CD4-positive, alpha-beta T cell treated with Interferon alpha-2 for 1 hour (primary cell): ENCODE measurements at regions not wholly inside any gene's neighbourhood (a gene's known extent, or its start where the extent isn't known, plus 50 kb on each side); places are given as distances from the start of the nearest gene placed in this dataset.
"Not testable (repeated sequence)": the region's sequence is repeated elsewhere in the genome, so short reads cannot be mapped to it uniquely, and the experiment has no call there.

ENCODE experiments used
- DNase-seq, 2 donors: peaks; one replicate each; pipeline ENCODE4 v3.0.0-alpha.2; 2020 to 2022

DNA sequence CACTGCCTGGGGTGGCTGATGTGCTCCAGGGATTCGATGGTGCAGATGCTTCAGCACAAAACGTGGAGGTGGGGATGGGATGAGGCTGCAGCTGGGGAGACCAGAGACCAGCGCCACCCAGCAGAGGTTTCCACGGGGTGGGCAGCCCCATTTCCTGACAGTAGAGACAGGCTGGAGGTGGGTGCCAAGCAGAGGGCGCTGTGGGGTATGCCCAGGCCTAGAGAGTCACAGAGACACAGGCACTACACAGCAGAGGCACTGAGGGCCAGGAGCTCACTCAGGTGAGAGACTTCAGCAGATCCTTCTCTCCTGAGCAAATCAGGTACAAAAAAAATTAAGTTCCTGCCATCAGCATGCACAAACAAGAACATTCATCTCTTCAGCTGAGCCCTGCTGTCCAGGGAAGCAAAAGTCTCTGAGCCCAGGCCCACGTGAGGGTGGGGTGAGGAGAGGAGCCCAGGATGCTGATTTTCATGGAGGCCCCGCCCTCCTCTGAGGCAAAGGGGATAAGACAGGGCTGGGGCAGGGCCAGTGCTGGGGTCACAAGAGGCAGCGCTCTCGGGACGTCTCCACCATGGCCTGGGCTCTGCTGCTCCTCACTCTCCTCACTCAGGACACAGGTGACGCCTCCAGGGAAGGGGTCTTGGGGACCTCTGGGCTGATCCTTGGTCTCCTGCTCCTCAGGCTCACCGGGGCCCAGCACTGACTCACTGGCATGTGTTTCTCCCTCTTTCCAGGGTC is 53.1 kb downstream of the GGTLC2 start:
- DNase-seq = no peak

DNA sequence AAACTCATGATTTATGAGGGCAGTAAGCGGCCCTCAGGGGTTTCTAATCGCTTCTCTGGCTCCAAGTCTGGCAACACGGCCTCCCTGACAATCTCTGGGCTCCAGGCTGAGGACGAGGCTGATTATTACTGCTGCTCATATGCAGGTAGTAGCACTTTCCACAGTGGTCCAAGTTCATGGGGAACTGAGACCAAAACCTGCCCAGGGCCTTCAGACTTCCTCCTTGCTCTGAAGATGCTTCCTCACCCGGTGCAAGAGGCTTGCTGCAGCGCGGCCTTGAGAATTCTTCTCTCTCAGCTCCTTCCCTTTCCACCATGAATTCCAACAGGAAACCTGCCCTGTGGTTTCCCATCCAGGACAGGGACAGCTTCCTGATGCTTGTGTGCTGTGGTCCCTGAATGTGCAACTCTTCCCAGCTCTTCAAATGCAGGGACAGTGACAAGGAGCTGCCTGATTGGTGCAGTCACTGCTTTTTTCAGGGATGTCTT is 53.9 kb downstream of the GGTLC2 start:
- DNase-seq = peak in 1 of 2 donors; percentile 26

DNA sequence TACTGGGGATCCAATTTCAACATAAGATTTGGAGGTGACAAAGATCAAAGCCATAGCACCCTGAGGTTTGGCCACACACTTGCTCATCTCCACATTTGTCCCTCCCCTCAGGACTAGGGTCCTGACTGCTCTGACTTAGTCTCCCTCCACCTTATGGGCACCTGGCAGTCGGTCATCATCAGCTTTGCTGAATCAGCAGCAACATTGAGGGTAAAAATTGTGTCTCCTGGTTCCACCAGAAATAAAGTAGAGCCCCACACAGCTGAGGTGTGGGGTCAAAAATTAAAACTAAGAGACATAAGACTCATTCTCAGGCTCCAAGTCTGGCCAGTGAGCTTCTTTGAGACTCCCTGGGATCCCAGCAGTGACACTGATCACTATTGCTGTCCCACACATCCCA is 56.2 kb downstream of the GGTLC2 start:
- DNase-seq = no peak

DNA sequence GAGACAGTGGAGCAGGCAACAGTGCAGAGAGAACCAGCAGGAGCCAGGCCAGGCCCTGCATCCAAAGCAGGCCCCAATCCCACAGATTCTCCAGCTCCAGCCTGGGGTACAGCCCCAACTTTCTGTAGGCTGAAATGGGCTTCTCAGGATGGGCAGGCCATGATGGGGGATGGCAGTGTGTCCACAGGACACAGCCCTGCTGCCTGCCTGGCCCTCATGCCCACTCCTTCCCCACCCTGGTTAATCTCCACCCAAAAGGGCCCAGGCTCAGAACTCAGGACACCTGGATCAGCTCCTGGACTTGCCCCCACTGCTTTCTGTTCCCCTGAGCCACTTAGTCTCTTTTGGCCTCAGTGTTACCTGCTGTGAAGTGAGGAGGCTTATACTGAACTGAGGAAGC is 57.1 kb downstream of the GGTLC2 start:
- DNase-seq = not testable (repeated sequence)

DNA sequence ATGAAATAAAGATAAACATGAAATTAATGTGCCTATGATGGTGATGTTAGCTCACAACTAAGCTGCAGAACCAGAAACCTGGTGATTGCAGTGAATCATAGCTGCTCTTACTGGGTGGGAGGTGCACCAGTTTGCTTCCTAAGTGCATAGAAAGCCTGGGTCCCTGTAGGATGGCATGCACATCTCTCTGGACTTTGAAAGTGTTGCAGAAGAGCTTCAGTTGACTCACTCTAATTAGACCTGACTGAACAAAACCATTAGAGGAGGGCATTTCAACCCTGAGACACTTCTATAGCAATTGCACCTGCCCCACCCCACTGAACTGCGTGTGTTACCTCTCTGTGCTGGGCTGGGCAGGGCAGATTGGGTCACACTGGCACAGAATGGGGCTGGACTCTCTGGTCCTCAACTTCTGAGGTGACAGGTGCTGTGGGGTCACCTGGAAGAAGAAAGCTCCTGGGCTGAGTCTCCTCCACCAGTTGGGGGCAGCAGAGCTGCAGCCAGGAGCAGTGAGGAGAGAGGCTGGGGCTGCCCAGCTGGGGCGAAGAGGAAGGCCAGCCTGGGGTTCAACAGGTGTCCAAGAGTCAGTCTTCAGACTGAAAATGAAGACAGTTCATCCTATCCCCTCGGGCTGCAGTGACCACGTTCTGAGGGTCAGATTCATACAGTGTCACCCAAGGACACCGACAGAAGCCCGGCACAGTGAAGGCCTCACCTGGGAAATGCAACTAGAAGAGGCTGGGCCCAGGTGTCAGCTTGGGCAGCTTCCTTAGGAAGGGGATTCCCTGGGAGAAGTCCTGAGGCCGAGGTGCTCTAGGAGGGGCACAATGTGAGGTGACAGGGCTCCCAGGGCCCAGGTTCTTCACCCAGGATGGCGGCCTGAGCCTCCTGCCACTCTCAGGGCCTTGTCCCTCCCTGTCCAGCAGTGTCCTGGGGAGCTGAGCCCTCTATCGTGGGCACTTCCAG is 58.1 kb downstream of the GGTLC2 start:
- no peak for DNase-seq

DNA sequence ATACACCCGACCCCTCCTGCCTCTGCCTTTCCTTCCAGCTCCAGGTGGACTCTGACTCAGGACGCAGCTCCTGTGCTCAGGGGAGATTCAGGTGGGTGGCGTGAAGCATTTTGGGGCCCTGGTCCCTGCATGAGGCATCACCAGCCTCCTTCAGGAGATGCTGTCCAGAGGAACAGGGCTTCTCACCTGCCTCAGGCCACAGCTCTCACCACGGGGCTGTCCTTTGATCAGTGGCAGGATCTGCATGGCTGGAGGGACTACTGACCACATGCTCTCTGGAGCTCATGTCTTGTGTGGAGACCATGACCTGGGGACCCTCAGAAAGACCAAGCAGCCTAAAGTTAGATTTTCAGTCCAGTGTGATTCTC is 58.8 kb downstream of the GGTLC2 start:
- no peak for DNase-seq

DNA sequence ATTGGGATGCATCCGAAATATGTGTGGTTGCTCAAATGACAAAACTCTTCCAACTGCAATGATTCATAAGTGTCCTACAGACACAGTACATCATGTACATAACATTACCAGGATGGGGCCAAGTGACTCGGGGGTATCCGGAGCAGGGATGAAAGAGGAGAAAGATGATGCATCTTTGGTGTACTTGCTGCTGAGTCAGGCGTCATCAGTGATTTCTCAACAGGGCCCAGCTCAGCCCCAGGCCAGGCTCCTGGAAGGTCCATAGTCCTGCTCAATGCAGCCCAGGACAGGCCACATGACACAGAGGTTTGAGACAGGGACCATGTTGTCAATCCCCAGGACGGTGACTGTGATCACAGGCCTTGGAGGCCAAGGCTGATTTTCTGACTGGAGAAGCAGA is 59.3 kb downstream of the GGTLC2 start:
- DNase-seq = no peak

DNA sequence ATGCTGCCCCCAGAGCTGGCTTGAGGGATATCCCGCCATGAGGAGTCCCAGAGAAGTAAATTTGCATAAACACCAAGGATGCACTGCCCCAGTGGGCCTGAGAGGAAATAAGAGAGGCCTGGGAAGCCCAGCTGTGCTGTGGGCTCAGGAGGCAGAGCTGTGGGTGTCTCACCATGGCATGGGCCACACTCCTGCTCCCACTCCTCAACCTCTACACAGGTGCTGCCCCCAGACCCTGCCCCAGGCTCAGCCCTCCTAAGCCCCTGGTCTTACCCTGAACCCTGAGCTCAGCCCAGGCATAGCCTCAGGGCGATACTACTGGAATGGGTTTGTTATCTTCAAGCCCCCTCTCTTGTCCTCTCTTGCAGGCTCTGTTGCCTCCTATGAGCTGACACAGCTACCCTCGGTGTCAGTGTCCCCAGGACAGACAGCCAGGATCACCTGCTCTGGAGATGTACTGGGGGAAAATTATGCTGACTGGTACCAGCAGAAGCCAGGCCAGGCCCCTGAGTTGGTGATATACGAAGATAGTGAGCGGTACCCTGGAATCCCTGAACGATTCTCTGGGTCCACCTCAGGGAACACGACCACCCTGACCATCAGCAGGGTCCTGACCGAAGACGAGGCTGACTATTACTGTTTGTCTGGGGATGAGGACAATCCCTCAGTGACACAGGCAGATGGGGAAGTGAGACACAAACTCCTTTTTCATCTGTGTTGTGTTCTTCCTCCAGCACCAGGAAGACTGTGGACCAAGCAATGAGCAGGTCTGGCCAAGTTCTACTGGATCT is 59.9 kb downstream of the GGTLC2 start:
- DNase-seq = no peak

DNA sequence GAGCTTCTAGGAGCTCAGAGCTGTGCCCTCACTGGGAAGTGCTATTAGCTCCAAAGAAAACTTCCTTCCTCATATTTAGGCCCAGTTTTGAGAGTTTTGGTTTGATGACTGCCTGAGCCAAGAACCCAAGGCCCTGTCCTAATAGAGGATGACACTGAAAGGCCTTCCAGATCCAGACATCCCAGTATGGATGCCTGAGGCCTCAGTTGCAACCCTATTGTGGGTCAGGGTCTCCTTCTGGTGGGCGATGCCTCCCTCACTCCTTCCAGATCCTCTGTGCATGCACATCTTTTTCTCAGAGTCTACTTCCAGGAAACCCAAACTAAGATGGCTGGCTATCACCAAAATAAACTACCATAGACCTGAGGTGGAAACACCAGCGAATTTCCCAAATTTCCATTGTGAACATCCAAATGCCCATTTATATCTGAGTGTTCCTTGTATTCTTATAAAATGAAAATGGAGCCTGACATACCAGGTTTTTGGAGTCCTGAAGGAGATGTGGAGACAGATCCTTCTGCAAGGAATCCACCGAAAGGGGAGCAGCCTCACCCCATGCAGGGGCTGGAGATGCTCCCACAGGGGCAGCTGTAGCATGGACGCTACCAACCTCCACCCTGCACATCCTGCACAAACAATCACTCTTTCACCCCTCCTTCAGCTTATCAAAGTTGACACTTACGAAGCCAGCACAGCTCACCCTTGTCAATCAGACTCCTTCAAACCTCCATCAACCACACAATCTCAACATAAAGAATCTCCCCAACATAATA is 61.1 kb downstream of the GGTLC2 start:
- DNase-seq = no peak

DNA sequence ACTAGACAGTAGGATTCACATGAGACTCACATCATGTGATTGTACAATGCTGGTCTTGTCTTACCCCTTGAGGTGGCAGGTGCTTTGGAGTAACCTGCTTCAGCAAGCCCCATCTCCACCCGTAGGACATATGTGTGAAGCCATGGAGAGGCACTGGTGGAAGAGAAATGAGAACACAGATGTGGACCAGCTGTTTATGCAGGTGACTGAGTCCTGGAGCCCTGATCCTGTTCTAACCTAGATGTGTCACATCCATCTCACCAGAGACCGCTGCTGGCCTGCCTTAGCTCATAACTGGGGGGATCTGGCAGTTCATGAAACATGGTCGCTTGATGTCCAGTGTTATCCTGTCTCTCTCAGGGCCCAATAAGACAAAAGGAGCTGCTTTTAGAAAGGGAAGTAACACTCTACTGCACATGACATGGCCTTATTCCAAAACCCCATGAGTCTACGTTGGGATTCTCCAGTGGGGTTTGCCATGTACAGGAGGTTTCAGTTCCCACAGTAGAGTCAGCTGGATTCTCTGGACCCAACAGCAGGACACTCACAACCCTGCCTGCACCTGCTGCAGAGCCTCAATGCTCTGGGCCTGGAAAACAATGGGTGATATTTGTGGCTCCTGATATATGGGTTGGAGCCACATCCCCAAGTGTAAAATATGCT is 62.0 kb downstream of the GGTLC2 start:
- no peak for DNase-seq

DNA sequence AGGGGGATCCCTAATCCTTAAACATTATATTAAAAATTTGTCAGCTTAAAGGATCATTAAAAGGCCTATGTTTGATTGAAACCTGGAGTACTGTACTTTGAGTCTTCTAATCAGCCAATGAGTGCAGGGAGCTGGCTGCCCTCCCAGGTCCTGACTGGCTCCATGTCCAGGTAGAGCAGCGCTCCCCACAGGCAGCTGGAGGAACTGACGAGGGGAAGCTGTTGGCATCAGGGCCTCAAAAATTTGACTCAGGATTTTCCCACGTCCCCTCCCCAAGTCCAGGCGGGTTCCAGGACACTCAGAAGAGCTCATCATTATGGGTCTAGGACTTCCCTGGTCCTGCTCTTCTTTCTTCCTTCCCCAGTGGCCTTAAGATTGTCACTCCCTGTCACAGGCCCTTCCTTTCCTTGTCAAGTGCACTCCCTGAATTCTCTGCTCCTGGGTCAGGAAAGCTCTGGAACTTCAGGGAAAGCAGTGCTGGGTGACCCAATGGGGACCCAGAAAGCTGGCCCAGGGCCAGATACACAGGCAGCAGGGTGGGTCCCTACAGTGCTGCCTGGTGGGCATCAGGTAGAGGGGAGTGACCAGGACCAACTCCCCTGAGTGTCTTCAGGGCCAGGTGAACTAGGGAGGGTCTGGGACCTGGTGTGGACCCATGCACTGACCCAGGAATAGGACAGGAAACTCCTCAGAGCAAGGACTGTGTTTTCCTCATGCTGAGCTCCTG is 65.5 kb downstream of the GGTLC2 start:
- DNase-seq = no peak

DNA sequence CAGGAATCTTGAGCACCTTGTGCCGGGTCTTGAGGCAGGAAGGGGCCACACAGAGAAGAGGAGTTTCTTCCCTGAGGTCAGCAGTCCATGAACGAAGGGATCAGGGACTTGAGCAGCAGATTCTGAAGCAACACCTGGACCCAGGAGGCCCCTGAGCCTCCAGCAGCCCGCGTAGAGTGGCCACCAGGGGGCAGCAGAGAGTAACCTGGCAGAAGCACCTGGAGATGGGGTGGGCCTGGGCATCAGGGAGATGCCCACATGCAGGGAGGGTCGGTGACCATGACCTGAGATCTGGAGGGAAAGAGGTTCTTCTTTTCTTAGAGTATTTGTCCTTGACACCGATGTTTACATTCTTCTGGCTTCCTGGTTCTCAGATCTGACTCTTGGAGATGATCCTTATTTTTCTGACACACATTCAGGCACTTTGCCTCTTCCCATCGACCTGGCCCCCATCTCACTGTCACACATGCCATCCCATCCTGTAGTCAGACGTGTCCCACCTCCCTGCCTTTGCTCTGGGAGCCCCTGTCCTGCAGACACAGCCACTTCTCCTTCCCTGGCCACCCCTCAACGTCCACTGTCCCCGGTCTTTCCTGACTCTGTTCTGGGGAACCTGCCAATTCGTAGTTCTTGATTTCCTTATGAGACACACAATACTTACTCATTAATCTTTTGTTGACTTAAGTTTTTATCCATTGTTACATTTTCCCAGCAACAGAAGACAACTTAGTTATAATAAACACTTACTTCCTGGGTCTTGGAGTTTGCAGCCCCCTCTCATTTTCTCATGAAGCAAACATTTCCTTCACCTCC is 66.5 kb downstream of the GGTLC2 start:
- DNase-seq = peak; percentile 62 to 73

DNA sequence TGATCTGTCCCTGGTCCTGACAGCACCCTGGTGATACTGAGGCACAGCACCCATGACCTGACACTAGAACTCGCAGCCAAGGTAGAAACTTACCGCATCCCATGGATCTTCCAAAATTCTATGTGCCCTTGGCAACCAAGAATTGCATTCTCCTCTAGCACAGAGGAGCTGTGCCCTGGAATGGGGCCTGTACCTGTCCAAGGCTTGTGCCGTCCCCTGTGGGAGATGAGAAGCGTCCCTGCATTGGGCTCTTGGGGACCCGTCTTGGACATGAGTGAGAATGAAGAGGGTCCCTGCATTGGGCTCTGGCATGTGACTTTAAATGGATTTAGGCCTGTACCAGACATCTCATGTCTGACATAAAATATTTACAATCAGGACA is 67.1 kb downstream of the GGTLC2 start:
- DNase-seq = no peak

DNA sequence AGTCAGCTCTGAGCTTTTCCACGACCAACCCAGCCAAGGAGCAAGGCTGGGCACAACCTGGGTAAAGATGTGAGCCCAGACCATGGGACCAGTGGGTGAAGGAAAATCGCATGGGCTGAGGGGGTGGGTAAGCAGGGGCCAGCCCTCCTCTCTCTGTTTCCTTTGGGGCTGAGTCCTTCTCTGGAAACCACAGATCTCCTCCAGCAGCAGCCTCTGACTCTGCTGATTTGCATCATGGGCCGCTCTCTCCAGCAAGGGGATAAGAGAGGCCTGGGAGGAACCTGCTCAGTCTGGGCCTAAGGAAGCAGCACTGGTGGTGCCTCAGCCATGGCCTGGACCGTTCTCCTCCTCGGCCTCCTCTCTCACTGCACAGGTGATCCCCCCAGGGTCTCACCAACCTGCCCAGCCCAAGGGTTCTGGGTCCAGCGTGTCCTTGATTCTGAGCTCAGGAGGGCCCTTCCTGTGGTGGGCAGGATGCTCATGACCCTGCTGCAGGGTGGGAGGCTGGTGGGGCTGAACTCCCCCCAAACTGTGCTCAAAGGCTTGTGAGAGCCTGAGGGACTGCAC is 67.8 kb downstream of the GGTLC2 start:
- no peak for DNase-seq

DNA sequence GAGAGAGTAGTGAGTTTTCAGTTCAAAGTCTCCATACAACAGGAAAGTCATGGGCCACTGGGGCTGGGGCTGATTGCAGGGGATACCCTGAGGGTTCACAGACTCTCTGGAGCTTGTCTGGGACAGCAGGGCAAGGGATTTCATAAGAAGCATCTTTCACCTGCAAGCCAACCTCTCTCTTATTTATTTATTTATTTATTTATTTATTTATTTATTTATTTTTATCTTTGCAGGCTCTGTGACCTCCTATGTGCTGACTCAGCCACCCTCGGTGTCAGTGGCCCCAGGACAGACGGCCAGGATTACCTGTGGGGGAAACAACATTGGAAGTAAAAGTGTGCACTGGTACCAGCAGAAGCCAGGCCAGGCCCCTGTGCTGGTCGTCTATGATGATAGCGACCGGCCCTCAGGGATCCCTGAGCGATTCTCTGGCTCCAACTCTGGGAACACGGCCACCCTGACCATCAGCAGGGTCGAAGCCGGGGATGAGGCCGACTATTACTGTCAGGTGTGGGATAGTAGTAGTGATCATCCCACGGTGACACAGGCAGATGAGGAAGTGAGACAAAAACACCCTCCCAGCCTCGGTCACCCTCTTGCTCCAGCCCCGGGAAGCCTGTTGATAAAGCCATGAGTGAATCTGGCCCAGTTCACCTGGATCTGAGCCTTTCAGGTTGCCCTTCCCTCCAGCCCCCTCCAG is 68.4 kb downstream of the GGTLC2 start:
- no peak for DNase-seq

DNA sequence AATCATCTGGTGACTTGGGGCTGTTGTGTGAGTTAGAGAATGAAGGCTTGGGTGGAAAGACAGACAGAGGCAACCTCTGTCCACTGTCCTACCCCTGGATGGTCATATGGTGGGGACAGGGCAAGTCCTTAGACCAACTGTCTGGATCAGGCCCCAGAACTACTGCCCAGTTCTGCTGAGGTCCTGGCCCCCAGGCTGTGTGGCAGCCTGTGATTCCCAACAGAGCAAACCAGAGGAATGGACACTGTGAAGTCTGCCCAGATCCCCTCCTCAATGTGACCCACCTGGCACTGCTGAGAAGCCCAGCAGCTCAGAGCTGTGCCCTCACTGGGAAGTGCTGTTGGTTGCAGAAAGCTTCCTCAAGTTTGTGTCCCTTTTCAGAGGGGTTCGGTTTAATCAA is 69.0 kb downstream of the GGTLC2 start:
- DNase-seq = no peak

DNA sequence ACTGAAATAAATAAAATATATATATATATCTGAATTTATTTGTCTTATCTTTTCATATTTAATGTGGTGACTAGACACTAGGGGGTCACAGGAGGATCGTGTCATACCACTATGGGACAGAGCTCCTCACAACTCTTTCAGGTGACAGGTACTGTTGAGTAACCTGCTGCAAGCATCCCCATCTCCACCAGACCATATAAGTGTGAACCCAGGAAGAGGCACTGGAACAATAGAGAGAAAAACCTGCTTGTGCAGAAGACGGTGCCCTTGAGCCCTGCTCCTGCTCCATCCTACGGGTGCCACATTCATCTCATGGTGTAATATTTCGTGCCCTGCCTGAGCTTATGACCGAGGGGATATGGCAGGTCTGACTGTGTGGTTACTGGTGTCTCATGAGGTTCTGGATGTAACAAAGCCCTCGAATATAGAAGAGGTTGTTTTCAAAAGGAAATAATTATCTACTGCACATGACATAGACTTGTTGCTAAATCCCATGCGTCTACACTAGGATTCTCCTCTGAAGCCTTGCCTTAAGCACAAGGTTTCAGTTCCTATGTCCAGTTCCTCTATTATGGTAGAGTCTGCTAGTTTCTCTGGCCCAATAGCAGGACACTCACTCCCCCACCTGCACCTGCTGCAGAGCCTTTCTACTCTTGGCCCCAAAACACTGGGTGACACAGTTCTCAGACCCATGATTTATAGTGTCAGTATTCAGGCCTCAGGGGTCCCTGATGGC is 70.4 kb downstream of the GGTLC2 start:
- peak in 1 of 2 donors; percentile 7 for DNase-seq

DNA sequence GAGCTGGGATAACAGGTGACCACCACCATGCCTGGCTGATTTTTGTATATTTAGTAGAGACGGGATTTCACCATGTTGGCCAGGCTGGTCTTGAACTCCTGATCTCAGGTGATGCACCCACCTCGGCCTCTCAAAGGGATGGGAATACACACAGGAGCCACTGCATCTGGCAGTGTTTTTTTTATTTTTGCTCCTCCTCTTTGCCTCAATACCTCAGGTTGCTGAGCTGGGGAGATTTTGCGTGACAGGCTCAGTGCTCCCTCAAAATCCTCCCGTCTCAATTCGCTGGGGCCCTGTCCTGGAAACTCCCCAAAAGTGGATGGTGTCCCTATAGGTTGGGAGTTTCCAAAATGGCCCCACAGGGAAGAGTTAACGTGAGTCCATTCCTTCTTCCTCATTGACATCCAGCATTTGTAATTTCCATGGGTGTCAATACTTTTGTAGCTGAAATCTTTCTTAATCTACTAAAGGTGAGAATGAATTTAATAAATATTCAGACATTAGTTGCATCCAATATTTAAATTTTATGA is 71.8 kb downstream of the GGTLC2 start:
- DNase-seq = no peak
